HG03565 (cell line): ENCODE measurements at regions not wholly inside any gene's neighbourhood (a gene's known extent, or its start where the extent isn't known, plus 50 kb on each side); places are given as distances from the start of the nearest gene placed in this dataset.

ENCODE experiments used
- ATAC-seq: cut with Tn5 transposase; IDR thresholded peaks from one replicate; pipeline ENCODE4 v1.9.1; 2021; ENCODE audit warnings: mild to moderate bottlenecking, moderate library complexity; ENCODE audit not compliant: unreplicated experiment

- ATAC-seq: peak; percentile 30
Measured at GRCh38 chr17:81345228-81346089, 49.8 kb upstream of the BAHCC1 start.
